ENCODE measurements at regions not wholly inside any gene's neighbourhood (a gene's known extent, or its start where the extent isn't known, plus 50 kb on each side); places are given as distances from the start of the nearest gene placed in this dataset.

DNA sequence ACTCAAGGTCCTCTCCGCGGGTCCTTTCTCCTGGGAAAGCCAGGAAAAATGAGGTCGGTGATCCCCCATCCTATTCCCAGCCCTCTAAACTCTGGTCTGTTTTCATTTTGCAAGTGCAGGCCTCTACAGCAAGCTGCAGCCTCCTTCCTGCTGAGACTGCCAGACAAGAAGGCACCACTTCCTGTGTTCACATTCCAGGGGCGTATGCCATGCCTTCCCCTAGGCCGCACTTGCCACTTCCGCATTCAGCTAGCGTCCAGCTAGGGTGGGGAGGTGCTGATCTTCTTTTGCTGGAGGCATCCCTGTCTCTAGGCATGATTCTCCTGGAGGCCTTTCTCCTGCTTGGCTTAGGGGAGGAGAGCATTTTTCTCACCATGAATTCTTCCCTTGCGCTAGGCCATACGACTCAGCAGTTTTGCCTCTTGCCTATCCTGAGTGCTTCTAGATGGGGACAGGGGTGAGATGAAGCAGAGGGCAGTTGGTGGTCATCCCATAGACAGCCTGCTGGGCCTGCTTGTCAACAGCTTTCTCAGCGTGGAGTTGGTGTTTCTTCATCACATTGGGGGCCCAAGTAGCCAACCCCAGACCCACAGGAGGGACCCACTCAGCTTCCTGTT, 328.9 kb downstream of the RPS24 start:
- CTCF ChIA-PET = no interaction called here
- TF ChIP-seq SIN3A (IDR thresholded peaks at IDR 0.05; ENCODE audit: low read depth) (no peak), RAD21 (IDR thresholded peaks at IDR 0.05; ENCODE audit: low read depth) (no peak), SP1 (IDR thresholded peaks at IDR 0.05; ENCODE audit: low read depth) (no peak), POLR2AphosphoS5 (IDR thresholded peaks at IDR 0.05; ENCODE audit: low read depth, low read length) (no peak), YY1 (IDR thresholded peaks at IDR 0.05; ENCODE audit: extremely low read depth, insufficient replicate concordance, low read depth, low read length) (no peak), CEBPB (IDR thresholded peaks at IDR 0.05; ENCODE audit: low read depth) (no peak), MAX (IDR thresholded peaks at IDR 0.05) (no peak), CBX3 (IDR thresholded peaks at IDR 0.05; ENCODE audit: low read depth) (no peak), SRF (IDR thresholded peaks at IDR 0.05; ENCODE audit: low read depth) (no peak), ELF1 (IDR thresholded peaks at IDR 0.05; ENCODE audit: borderline replicate concordance, low read depth) (no peak), TCF7L2 (IDR thresholded peaks at IDR 0.05; ENCODE audit: borderline replicate concordance, extremely low read depth, insufficient read depth, insufficient read length) (no peak), ZNF274 (IDR thresholded peaks at IDR 0.05; ENCODE audit: low read depth, low read length) (no peak), CTCF (IDR thresholded peaks at IDR 0.05 in 2 of 3, conservative IDR thresholded peaks at IDR 0.05 in 1 of 3; ENCODE audit: borderline replicate concordance in 1 of 3, insufficient read depth in 1 of 3, low read depth in 2 of 3, low read length in 2 of 3) (no peak)
- TF ChIP-seq, protein P1, sequence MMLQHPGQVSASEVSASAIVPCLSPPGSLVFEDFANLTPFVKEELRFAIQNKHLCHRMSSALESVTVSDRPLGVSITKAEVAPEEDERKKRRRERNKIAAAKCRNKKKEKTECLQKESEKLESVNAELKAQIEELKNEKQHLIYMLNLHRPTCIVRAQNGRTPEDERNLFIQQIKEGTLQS (IDR thresholded peaks at IDR 0.05) = no peak
- H3K36me3 ChIP-seq (ENCODE audit: control insufficient read depth in 1 of 2, insufficient read depth in 2 of 2, low read length in 2 of 2) = no peaks in the 10 kb centered on the region
- peaks cover 48% of the 10 kb centered on the region for H3K27me3 ChIP-seq (ENCODE audit: insufficient read depth, low read length)
- H3K9me3 ChIP-seq (ENCODE audit: control insufficient read depth in 1 of 2, insufficient read depth in 1 of 2, low read depth in 1 of 2, low read length in 2 of 2) = no peaks in the 10 kb centered on the region
- no peak for ATAC-seq
- no TSS peak for BruUV-seq (replicated peaks)
- H3K4me1 ChIP-seq (ENCODE audit: control insufficient read depth in 1 of 2, insufficient read depth in 2 of 2, low read length in 2 of 2) = no peaks in the 10 kb centered on the region
- intact Hi-C loops (cut with micrococcal nuclease) = no loop called here
- no peak for DNase-seq (ENCODE audit: low read depth, low spot score)
- H3K4me2 ChIP-seq (ENCODE audit: low read length) = no peak overlapping the region
- H2AFZ ChIP-seq (ENCODE audit: low read depth, low read length, poor library complexity, severe bottlenecking) = no peak overlapping the region
- H4K20me1 ChIP-seq (ENCODE audit: insufficient read depth) = no peaks in the 10 kb centered on the region
- no peak overlapping the region for H3K27ac ChIP-seq (ENCODE audit: low read depth, low read length)
- POLR2A ChIA-PET = no interaction called here
- no peak overlapping the region for H3K4me3 ChIP-seq (replicated peaks in 1 of 2; ENCODE audit: low read depth in 1 of 2, low read length in 2 of 2)
- RAD21 ChIA-PET (ENCODE audit: low non-redundant PET in 1 of 2, low total read pairs in 2 of 2, uncharacterized antibody in 2 of 2, unreplicated experiment in 2 of 2) = no interaction called here
- H3K9me2 ChIP-seq (ENCODE audit: insufficient read depth) = no peaks in the 10 kb centered on the region
- no peak overlapping the region for H3K9ac ChIP-seq (ENCODE audit: low read length)
- H3K79me2 ChIP-seq (ENCODE audit: insufficient read depth, low read length) = no peaks in the 10 kb centered on the region

Measured in HCT116 (cell line).